ENCODE measurements at regions not wholly inside any gene's neighbourhood (a gene's known extent, or its start where the extent isn't known, plus 50 kb on each side); places are given as distances from the start of the nearest gene placed in this dataset.
A peak's percentile ranks its signal among the peaks of the same experiment; 100 is the strongest.

- no peak for DNase-seq (ENCODE audit: low read depth, low spot score)
Observed at GRCh38 chr2:19041434-19042041, 316.9 kb downstream of the OSR1 start.

GRCh38 chr2:19038071-19039015 lies 320.1 kb downstream of the OSR1 start:
- DNase-seq (ENCODE audit: low read depth, low spot score), result no peak

GRCh38 chr2:19036091-19036490 lies 322.3 kb downstream of the OSR1 start:
- DNase-seq (ENCODE audit: low read depth, low spot score), result no peak

- no peak for DNase-seq (ENCODE audit: low read depth, low spot score)
Observed at GRCh38 chr2:19035238-19035637, 323.2 kb downstream of the OSR1 start.

- no peak for DNase-seq (ENCODE audit: low read depth, low spot score)
Observed at GRCh38 chr2:19033240-19033639, 325.2 kb downstream of the OSR1 start.

GRCh38 chr2:19031642-19032041 lies 326.8 kb downstream of the OSR1 start:
- DNase-seq (ENCODE audit: low read depth, low spot score), result no peak

GRCh38 chr2:19029655-19030054 lies 328.8 kb downstream of the OSR1 start:
- no peak for DNase-seq (ENCODE audit: low read depth, low spot score)

- no peak for DNase-seq (ENCODE audit: low read depth, low spot score)
Observed at GRCh38 chr2:19028587-19029375, 329.6 kb downstream of the OSR1 start.

GRCh38 chr2:19027626-19028025 lies 330.8 kb downstream of the OSR1 start:
- no peak for DNase-seq (ENCODE audit: low read depth, low spot score)

GRCh38 chr2:19026261-19026660 lies 332.2 kb downstream of the OSR1 start:
- DNase-seq (ENCODE audit: low read depth, low spot score), result no peak

- DNase-seq (ENCODE audit: low read depth, low spot score), result no peak
Observed at GRCh38 chr2:19022334-19022733, 336.1 kb downstream of the OSR1 start.

GRCh38 chr2:19021721-19022120 lies 336.7 kb downstream of the OSR1 start:
- DNase-seq (ENCODE audit: low read depth, low spot score), result no peak

- peak; percentile 5 for DNase-seq (ENCODE audit: low read depth, low spot score)
Observed at GRCh38 chr2:19021100-19021476, 337.3 kb downstream of the OSR1 start.

- peak; percentile 22 for DNase-seq (ENCODE audit: low read depth, low spot score)
Observed at GRCh38 chr2:19020144-19021099, 338.0 kb downstream of the OSR1 start.

GRCh38 chr2:19009510-19009909 lies 348.9 kb downstream of the OSR1 start:
- DNase-seq (ENCODE audit: low read depth, low spot score), result no peak

GRCh38 chr2:19003554-19003953 lies 354.9 kb downstream of the OSR1 start:
- DNase-seq (ENCODE audit: low read depth, low spot score), result no peak

GRCh38 chr2:19000776-19001175 lies 357.6 kb downstream of the OSR1 start:
- no peak for DNase-seq (ENCODE audit: low read depth, low spot score)

GRCh38 chr2:18999198-18999597 lies 359.2 kb downstream of the OSR1 start:
- no peak for DNase-seq (ENCODE audit: low read depth, low spot score)

- no peak for DNase-seq (ENCODE audit: low read depth, low spot score)
Observed at GRCh38 chr2:18998491-18998890, 359.9 kb downstream of the OSR1 start.

GRCh38 chr2:18993756-18994338 lies 364.6 kb downstream of the OSR1 start:
- no peak for DNase-seq (ENCODE audit: low read depth, low spot score)

Data from ELF-1 (cell line).